Natural killer cell (primary cell): ENCODE measurements at regions not wholly inside any gene's neighbourhood (a gene's known extent, or its start where the extent isn't known, plus 50 kb on each side); places are given as distances from the start of the nearest gene placed in this dataset.

ENCODE experiments used
- ATAC-seq, 3 donors: fragments of 150-1000 bp in 2 of 3; fragments of 200-7000 bp in 1 of 3; cut with Tn5 transposase; 1 replicate in 1 of 3; 2 replicates in 2 of 3; pipeline ENCODE4 v1.10.0; 2021; ENCODE audit warnings: mild to moderate bottlenecking in 2 of 3, moderate library complexity in 2 of 3
- DNase-seq, 2 donors: peaks; one replicate each; pipeline versions ENCODE4 v3.0.0 to v3.0.0-alpha.2; 2013 to 2021; ENCODE audit warnings: mixed read lengths in 1 of 2
- H3K27ac ChIP-seq: one replicate; pipeline ENCODE4 v1.5.1; 2013; ENCODE audit warnings: mild to moderate bottlenecking, low read length
- H3K27me3 ChIP-seq: one replicate; pipeline ENCODE4 v1.6.1; 2013; ENCODE audit warnings: low read length; ENCODE audit not compliant: control insufficient read depth, insufficient read depth
- H3K36me3 ChIP-seq: one replicate; pipeline ENCODE4 v1.6.1; 2013; ENCODE audit warnings: low read length; ENCODE audit not compliant: control insufficient read depth, insufficient read depth
- H3K4me1 ChIP-seq: one replicate; pipeline ENCODE4 v1.6.1; 2013; ENCODE audit warnings: low read length; ENCODE audit not compliant: control insufficient read depth, insufficient read depth
- H3K4me3 ChIP-seq: one replicate; pipeline ENCODE4 v1.5.1; 2013; ENCODE audit warnings: low read length
- H3K9me3 ChIP-seq: one replicate; pipeline ENCODE4 v1.6.1; 2013; ENCODE audit warnings: low read length; ENCODE audit not compliant: control insufficient read depth, insufficient read depth
- H3K27ac Mint-ChIP-seq, 2 donors: one replicate each; pipeline ENCODE4 v1.8.0; 2022; ENCODE audit warnings: mild to moderate bottlenecking in 2 of 2, mixed read lengths in 2 of 2, moderate library complexity in 1 of 2
- H3K27me3 Mint-ChIP-seq, 2 donors: one replicate each; pipeline ENCODE4 v1.8.0; 2022; ENCODE audit warnings: low read depth in 2 of 2, mixed read lengths in 2 of 2
- H3K36me3 Mint-ChIP-seq: one replicate; pipeline ENCODE4 v1.8.0; 2022; ENCODE audit warnings: mixed read lengths
- H3K4me1 Mint-ChIP-seq, 2 donors: one replicate each; pipeline ENCODE4 v1.8.0; 2022; ENCODE audit warnings: mixed read lengths in 2 of 2
- H3K4me3 Mint-ChIP-seq: one replicate; pipeline ENCODE4 v1.8.0; 2022; ENCODE audit warnings: mild to moderate bottlenecking, moderate library complexity, mixed read lengths
- H3K9me3 Mint-ChIP-seq, 2 donors: one replicate each; pipeline ENCODE4 v1.8.0; 2022; ENCODE audit warnings: mixed read lengths in 2 of 2
- CTCF ChIP-seq: fragments of 200-600 bp; IDR thresholded peaks from one replicate; pipeline ENCODE4 v1.8.0; 2022; ENCODE audit warnings: antibody characterized with exemption
- WGBS: methylation state at CpG from one replicate; pipeline ENCODE4 v1.1.7; 2013; ENCODE audit warnings: missing lambda C conversion rate; ENCODE audit not compliant: insufficient coverage; 5-methylcytosine and 5-hydroxymethylcytosine counted together
- intact Hi-C: fragments of 100-400 bp; cut with micrococcal nuclease; formaldehyde crosslinking; loops from one replicate; pipeline ENCODE4 v1.14.2; 2022

- 22% methylated on average over 6 of the region's 7 CpGs for WGBS
- TF ChIP-seq CTCF = no peak
- no peak overlapping the region for H3K27ac Mint-ChIP-seq
- H3K4me1 Mint-ChIP-seq = no peaks in the 10 kb centered on the region
- peaks cover 0 to 2% of the 10 kb centered on the region in 2 donors for H3K27me3 Mint-ChIP-seq
- no peak overlapping the region for H3K4me3 Mint-ChIP-seq
- ATAC-seq (no peak), DNase-seq (no peak)
- H3K27me3 ChIP-seq = no peaks in the 10 kb centered on the region
- no peak overlapping the region for H3K4me3 ChIP-seq
- H3K9me3 Mint-ChIP-seq = peaks cover 0 to 2% of the 10 kb centered on the region in 2 donors
- no peaks in the 10 kb centered on the region for H3K9me3 ChIP-seq
- H3K27ac ChIP-seq = no peak overlapping the region
- H3K36me3 Mint-ChIP-seq = no peaks in the 10 kb centered on the region
- intact Hi-C loops = no loop called here
- no peaks in the 10 kb centered on the region for H3K4me1 ChIP-seq
- no peaks in the 10 kb centered on the region for H3K36me3 ChIP-seq
These were observed 186.5 kb downstream of the NSG2 start for GRCh38 chr5:174231956-174232487.

GRCh38 chr5:174234388-174234787, 188.9 kb downstream of the NSG2 start:
- Mint-ChIP-seq H3K4me1 (no peaks in the 10 kb centered on the region), H3K36me3 (no peaks in the 10 kb centered on the region), H3K9me3 (peaks cover 2 to 3% of the 10 kb centered on the region in 2 donors), H3K27me3 (peaks cover 2 to 5% of the 10 kb centered on the region in 2 donors), H3K27ac (no peak overlapping the region), H3K4me3 (no peak overlapping the region)
- no peak overlapping the region for H3K27ac ChIP-seq
- H3K4me1 ChIP-seq = no peaks in the 10 kb centered on the region
- no peak overlapping the region for H3K4me3 ChIP-seq
- no peak for TF ChIP-seq CTCF
- no peak for DNase-seq
- no peaks in the 10 kb centered on the region for H3K27me3 ChIP-seq
- ATAC-seq = no peak
- 83% methylated on average over 8 of the region's 8 CpGs for WGBS
- intact Hi-C loops = no loop called here
- H3K9me3 ChIP-seq = no peaks in the 10 kb centered on the region
- H3K36me3 ChIP-seq = no peaks in the 10 kb centered on the region

- WGBS = 84% methylated on average over 11 of the region's 12 CpGs
- H3K27me3 Mint-ChIP-seq = peaks cover 2 to 11% of the 10 kb centered on the region in 2 donors
- no peaks in the 10 kb centered on the region for H3K36me3 Mint-ChIP-seq
These were observed 189.9 kb downstream of the NSG2 start for GRCh38 chr5:174235221-174236011.

More at GRCh38 chr5:174235221-174236011, 189.9 kb downstream of the NSG2 start:
- ATAC-seq = no peak
- Histone ChIP-seq H3K36me3 (no peaks in the 10 kb centered on the region), H3K27ac (no peak overlapping the region), H3K9me3 (no peaks in the 10 kb centered on the region), H3K4me1 (no peaks in the 10 kb centered on the region), H3K27me3 (no peaks in the 10 kb centered on the region), H3K4me3 (no peak overlapping the region)
- no peaks in the 10 kb centered on the region for H3K4me1 Mint-ChIP-seq
- no peak for TF ChIP-seq CTCF
- intact Hi-C loops = no loop called here
- H3K27ac Mint-ChIP-seq = no peak overlapping the region
- no peak for DNase-seq
- H3K4me3 Mint-ChIP-seq = no peak overlapping the region
- peaks cover 2 to 3% of the 10 kb centered on the region in 2 donors for H3K9me3 Mint-ChIP-seq
